Thyroid gland (tissue), 4 donors: ENCODE measurements at regions not wholly inside any gene's neighbourhood (a gene's known extent, or its start where the extent isn't known, plus 50 kb on each side); places are given as distances from the start of the nearest gene placed in this dataset.

Experiments used
- POLR2A ChIP-seq, 2 donors: fragments of 450-650 bp; IDR thresholded peaks; one replicate each; pipeline ENCODE4 v1.6.1; 2017; ENCODE audit warnings: antibody characterized with exemption in 2 of 2, mild to moderate bottlenecking in 2 of 2, moderate library complexity in 1 of 2
- TF ChIP-seq, protein P1 (sequence below), 6 experiments: fragments of 200-600 bp in 3 of 6; fragments of 450-650 bp in 3 of 6; sonication (generic) in 3 of 6; IDR thresholded peaks; one replicate each; pipeline ENCODE4 v1.5.1; 2016 to 2019; ENCODE audit warnings: antibody characterized with exemption in 6 of 6, mild to moderate bottlenecking in 2 of 6, inconsistent platforms in 1 of 6, moderate library complexity in 1 of 6

DNA sequence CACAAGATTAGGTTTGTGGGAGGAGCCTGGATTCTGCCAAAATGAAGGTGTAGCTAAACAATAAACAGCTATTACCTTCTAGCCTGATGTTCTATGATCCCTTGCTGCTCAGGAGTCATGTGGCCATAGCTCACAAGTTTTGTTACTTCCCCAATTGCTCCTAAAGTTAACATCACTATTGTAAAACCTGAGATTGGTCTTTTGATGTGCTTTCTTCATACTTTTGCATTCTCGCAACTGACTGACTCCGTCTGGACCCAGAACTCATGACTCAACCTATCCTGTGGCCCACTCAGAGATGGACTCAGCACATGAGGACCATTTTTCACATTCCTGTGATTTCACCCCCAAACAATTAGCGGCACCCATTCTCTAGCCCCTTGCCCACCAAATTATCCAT lies 69.1 kb downstream of the PTGS2 start:
- TF ChIP-seq POLR2A (IDR thresholded peaks at IDR 0.05) = no peak
- TF ChIP-seq, protein P1, sequence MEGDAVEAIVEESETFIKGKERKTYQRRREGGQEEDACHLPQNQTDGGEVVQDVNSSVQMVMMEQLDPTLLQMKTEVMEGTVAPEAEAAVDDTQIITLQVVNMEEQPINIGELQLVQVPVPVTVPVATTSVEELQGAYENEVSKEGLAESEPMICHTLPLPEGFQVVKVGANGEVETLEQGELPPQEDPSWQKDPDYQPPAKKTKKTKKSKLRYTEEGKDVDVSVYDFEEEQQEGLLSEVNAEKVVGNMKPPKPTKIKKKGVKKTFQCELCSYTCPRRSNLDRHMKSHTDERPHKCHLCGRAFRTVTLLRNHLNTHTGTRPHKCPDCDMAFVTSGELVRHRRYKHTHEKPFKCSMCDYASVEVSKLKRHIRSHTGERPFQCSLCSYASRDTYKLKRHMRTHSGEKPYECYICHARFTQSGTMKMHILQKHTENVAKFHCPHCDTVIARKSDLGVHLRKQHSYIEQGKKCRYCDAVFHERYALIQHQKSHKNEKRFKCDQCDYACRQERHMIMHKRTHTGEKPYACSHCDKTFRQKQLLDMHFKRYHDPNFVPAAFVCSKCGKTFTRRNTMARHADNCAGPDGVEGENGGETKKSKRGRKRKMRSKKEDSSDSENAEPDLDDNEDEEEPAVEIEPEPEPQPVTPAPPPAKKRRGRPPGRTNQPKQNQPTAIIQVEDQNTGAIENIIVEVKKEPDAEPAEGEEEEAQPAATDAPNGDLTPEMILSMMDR (IDR thresholded peaks at IDR 0.05) = no peak
